GM12864 (cell line): ENCODE measurements at regions not wholly inside any gene's neighbourhood (a gene's known extent, or its start where the extent isn't known, plus 50 kb on each side); places are given as distances from the start of the nearest gene placed in this dataset.
"Not testable (repeated sequence)": the region's sequence is repeated elsewhere in the genome, so short reads cannot be mapped to it uniquely, and the experiment has no call there.

ENCODE experiments used
- DNase-seq: peaks from one replicate; pipeline ENCODE4 v3.0.0-alpha.2; 2011; ENCODE audit warnings: low read depth
- H3K4me3 ChIP-seq: 2 replicates; pipeline ENCODE4 v1.5.1; 2011; ENCODE audit warnings: mild to moderate bottlenecking, low read depth, low read length, control low read depth
- CTCF ChIP-seq: IDR thresholded peaks from 2 replicates; pipeline ENCODE4 v1.5.1; 2011; ENCODE audit warnings: low read depth, mild to moderate bottlenecking, moderate library complexity, low read length, control low read depth, inconsistent platforms; ENCODE audit errors: missing control alignments

- no peak for TF ChIP-seq CTCF
- no peak overlapping the region for H3K4me3 ChIP-seq
- no peak for DNase-seq
Measured at GRCh38 chr14:30193845-30194501, 266.3 kb upstream of the PRKD1 start.

- no peak overlapping the region for H3K4me3 ChIP-seq
- DNase-seq = no peak
- TF ChIP-seq CTCF = no peak
Measured at GRCh38 chr14:30194741-30195148, 267.1 kb upstream of the PRKD1 start.

- no peak for TF ChIP-seq CTCF
- H3K4me3 ChIP-seq = no peak overlapping the region
- no peak for DNase-seq
Measured at GRCh38 chr14:30195941-30196340, 268.3 kb upstream of the PRKD1 start.

- no peak for DNase-seq
- H3K4me3 ChIP-seq = no peak overlapping the region
- no peak for TF ChIP-seq CTCF
Measured at GRCh38 chr14:30196861-30197260, 269.2 kb upstream of the PRKD1 start.

GRCh38 chr14:30198720-30199119 is 271.1 kb upstream of the PRKD1 start:
- not testable (repeated sequence) for DNase-seq, H3K4me3 ChIP-seq

- TF ChIP-seq CTCF = no peak
- no peak for DNase-seq
- H3K4me3 ChIP-seq = no peak overlapping the region
Measured at GRCh38 chr14:30204431-30204980, 276.9 kb upstream of the PRKD1 start.

GRCh38 chr14:30209136-30209535 is 281.5 kb upstream of the PRKD1 start:
- no peak for DNase-seq
- no peak for TF ChIP-seq CTCF
- H3K4me3 ChIP-seq = no peak overlapping the region

GRCh38 chr14:30210630-30211029 is 283.0 kb upstream of the PRKD1 start:
- DNase-seq = no peak
- H3K4me3 ChIP-seq = no peak overlapping the region
- TF ChIP-seq CTCF = no peak
